Ishikawa (cell line): ENCODE measurements at regions not wholly inside any gene's neighbourhood (a gene's known extent, or its start where the extent isn't known, plus 50 kb on each side); places are given as distances from the start of the nearest gene placed in this dataset.

Source experiments
- CEBPB ChIP-seq: IDR thresholded peaks from 2 replicates; pipeline ENCODE4 v1.6.1; 2012
- CREB1 ChIP-seq: IDR thresholded peaks from 2 replicates; pipeline ENCODE4 v1.6.1; 2012; ENCODE audit warnings: low read depth
- EGR1 ChIP-seq: IDR thresholded peaks from 2 replicates; pipeline ENCODE4 v1.6.1; 2012
- EP300 ChIP-seq: IDR thresholded peaks from 2 replicates; pipeline ENCODE4 v1.6.1; 2012; ENCODE audit warnings: borderline replicate concordance
- FOXM1 ChIP-seq: IDR thresholded peaks from 2 replicates; pipeline ENCODE4 v1.6.1; 2012; ENCODE audit warnings: low read depth, borderline replicate concordance
- MAX ChIP-seq: IDR thresholded peaks from 2 replicates; pipeline ENCODE4 v1.6.1; 2012
- NFIC ChIP-seq: IDR thresholded peaks from 2 replicates; pipeline ENCODE4 v1.6.1; 2012
- RAD21 ChIP-seq: IDR thresholded peaks from 2 replicates; pipeline ENCODE4 v1.6.1; 2012; ENCODE audit warnings: low read depth
- TAF1 ChIP-seq: IDR thresholded peaks from 2 replicates; pipeline ENCODE4 v1.6.1; 2012; ENCODE audit warnings: low read depth, mild to moderate bottlenecking
- TCF12 ChIP-seq: IDR thresholded peaks from 2 replicates; pipeline ENCODE4 v1.6.1; 2012; ENCODE audit warnings: low read depth
- TEAD4 ChIP-seq: IDR thresholded peaks from 2 replicates; pipeline ENCODE4 v1.6.1; 2012
- YY1 ChIP-seq: IDR thresholded peaks from 2 replicates; pipeline ENCODE4 v1.6.1; 2012; ENCODE audit warnings: low read depth
- ZBTB7A ChIP-seq: IDR thresholded peaks from 2 replicates; pipeline ENCODE4 v1.6.1; 2012; ENCODE audit warnings: low read depth
- TF ChIP-seq, protein P1 (sequence below): IDR thresholded peaks from 2 replicates; pipeline ENCODE4 v1.6.1; 2012
- TF ChIP-seq, protein P2 (sequence below): IDR thresholded peaks from 2 replicates; pipeline ENCODE4 v1.6.1; 2012; ENCODE audit warnings: low read depth, mild to moderate bottlenecking

DNA sequence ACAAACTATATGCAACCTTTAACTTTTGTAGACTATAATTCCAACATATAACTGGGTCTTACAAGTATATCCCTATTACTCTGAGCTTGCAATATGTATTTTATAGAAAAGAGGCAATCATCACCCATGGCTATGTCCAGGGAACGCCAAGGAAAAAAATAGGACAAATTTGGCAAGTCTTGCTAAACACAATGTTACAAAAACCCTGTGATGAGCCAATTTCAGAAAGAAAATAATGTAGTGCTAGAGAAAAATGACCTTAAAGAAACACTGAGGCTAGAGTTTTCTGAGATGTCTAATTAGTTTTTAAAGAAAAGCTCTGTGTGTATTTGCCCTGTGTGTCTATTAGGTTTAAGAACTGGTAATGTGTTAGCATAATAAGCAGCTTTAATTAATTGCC, 68.0 kb upstream of the FREM2 start:
- no peak for TF ChIP-seq ZBTB7A
- TF ChIP-seq FOXM1 = no peak
- no peak for TF ChIP-seq NFIC
- TF ChIP-seq, protein P1, sequence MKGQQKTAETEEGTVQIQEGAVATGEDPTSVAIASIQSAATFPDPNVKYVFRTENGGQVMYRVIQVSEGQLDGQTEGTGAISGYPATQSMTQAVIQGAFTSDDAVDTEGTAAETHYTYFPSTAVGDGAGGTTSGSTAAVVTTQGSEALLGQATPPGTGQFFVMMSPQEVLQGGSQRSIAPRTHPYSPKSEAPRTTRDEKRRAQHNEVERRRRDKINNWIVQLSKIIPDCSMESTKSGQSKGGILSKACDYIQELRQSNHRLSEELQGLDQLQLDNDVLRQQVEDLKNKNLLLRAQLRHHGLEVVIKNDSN = no peak
- no peak for TF ChIP-seq TCF12
- no peak for TF ChIP-seq RAD21

- no peak for TF ChIP-seq FOXM1
- TF ChIP-seq TEAD4 = no peak
- no peak for TF ChIP-seq MAX
- TF ChIP-seq, protein P1 = no peak
- TF ChIP-seq EP300 = no peak
- TF ChIP-seq RAD21 = no peak
- TF ChIP-seq ZBTB7A = no peak
- no peak for TF ChIP-seq YY1
These were observed 66.0 kb upstream of the FREM2 start for GRCh38 chr13:38620876-38621275.

GRCh38 chr13:38624822-38625221, 62.1 kb upstream of the FREM2 start:
- no peak for TF ChIP-seq ZBTB7A
- TF ChIP-seq FOXM1 = no peak
- no peak for TF ChIP-seq NFIC

- TF ChIP-seq CREB1 = no peak
- no peak for TF ChIP-seq EP300
- no peak for TF ChIP-seq YY1
- no peak for TF ChIP-seq ZBTB7A
- TF ChIP-seq, protein P2, sequence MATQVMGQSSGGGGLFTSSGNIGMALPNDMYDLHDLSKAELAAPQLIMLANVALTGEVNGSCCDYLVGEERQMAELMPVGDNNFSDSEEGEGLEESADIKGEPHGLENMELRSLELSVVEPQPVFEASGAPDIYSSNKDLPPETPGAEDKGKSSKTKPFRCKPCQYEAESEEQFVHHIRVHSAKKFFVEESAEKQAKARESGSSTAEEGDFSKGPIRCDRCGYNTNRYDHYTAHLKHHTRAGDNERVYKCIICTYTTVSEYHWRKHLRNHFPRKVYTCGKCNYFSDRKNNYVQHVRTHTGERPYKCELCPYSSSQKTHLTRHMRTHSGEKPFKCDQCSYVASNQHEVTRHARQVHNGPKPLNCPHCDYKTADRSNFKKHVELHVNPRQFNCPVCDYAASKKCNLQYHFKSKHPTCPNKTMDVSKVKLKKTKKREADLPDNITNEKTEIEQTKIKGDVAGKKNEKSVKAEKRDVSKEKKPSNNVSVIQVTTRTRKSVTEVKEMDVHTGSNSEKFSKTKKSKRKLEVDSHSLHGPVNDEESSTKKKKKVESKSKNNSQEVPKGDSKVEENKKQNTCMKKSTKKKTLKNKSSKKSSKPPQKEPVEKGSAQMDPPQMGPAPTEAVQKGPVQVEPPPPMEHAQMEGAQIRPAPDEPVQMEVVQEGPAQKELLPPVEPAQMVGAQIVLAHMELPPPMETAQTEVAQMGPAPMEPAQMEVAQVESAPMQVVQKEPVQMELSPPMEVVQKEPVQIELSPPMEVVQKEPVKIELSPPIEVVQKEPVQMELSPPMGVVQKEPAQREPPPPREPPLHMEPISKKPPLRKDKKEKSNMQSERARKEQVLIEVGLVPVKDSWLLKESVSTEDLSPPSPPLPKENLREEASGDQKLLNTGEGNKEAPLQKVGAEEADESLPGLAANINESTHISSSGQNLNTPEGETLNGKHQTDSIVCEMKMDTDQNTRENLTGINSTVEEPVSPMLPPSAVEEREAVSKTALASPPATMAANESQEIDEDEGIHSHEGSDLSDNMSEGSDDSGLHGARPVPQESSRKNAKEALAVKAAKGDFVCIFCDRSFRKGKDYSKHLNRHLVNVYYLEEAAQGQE = no peak
- TF ChIP-seq TCF12 = no peak
- TF ChIP-seq MAX = no peak
- no peak for TF ChIP-seq FOXM1
- no peak for TF ChIP-seq EGR1
- TF ChIP-seq CEBPB = no peak
- no peak for TF ChIP-seq RAD21
- no peak for TF ChIP-seq NFIC
- TF ChIP-seq, protein P1 = no peak
- TF ChIP-seq TAF1 = no peak
- no peak for TF ChIP-seq TEAD4
These were observed 58.3 kb upstream of the FREM2 start for GRCh38 chr13:38628554-38628953.

GRCh38 chr13:38630780-38631179, 56.1 kb upstream of the FREM2 start:
- no peak for TF ChIP-seq NFIC
- no peak for TF ChIP-seq CREB1
- TF ChIP-seq RAD21 = no peak
- TF ChIP-seq, protein P2 = no peak
- TF ChIP-seq, protein P1 = no peak
- TF ChIP-seq EP300 = no peak
- no peak for TF ChIP-seq EGR1
- no peak for TF ChIP-seq FOXM1
- TF ChIP-seq YY1 = no peak
- TF ChIP-seq ZBTB7A = no peak
- TF ChIP-seq MAX = no peak
- no peak for TF ChIP-seq TCF12
- no peak for TF ChIP-seq TAF1
- no peak for TF ChIP-seq CEBPB
- TF ChIP-seq TEAD4 = no peak
